ENCODE measurements at regions not wholly inside any gene's neighbourhood (a gene's known extent, or its start where the extent isn't known, plus 50 kb on each side); places are given as distances from the start of the nearest gene placed in this dataset.
"Not testable (repeated sequence)": the region's sequence is repeated elsewhere in the genome, so short reads cannot be mapped to it uniquely, and the experiment has no call there.

- DNase-seq (ENCODE audit: low read depth in 4 of 6, low spot score in 6 of 6): no peak
- H3K27ac ChIP-seq (ENCODE audit: low read depth, low read length): no peak overlapping the region
Measured at GRCh38 chr18:73124175-73124574, 256.4 kb upstream of the NETO1 start.

GRCh38 chr18:73121207-73121606 lies 253.4 kb upstream of the NETO1 start:
- Histone ChIP-seq H3K27ac (ENCODE audit: low read depth, low read length) (no peak overlapping the region), H3K9me3 (ENCODE audit: control insufficient read depth, insufficient read depth, low read length) (no peaks in the 10 kb centered on the region), H3K4me3 (ENCODE audit: low read depth, low read length) (no peak overlapping the region), H3K4me1 (ENCODE audit: control insufficient read depth, insufficient read depth, low read length) (no peaks in the 10 kb centered on the region), H3K27me3 (ENCODE audit: control insufficient read depth, insufficient read depth, low read length) (no peaks in the 10 kb centered on the region), H3K36me3 (ENCODE audit: control insufficient read depth, insufficient read depth, low read length) (no peaks in the 10 kb centered on the region)
- no peak for DNase-seq (ENCODE audit: low read depth in 4 of 6, low spot score in 6 of 6)
- WGBS (ENCODE audit: insufficient coverage): no CpG with 5 or more reads among the region's 1 CpG

More at GRCh38 chr18:73124175-73124574, 256.4 kb upstream of the NETO1 start:
- Histone ChIP-seq H3K27me3 (ENCODE audit: control insufficient read depth, insufficient read depth, low read length) (no peaks in the 10 kb centered on the region), H3K9me3 (ENCODE audit: control insufficient read depth, insufficient read depth, low read length) (no peaks in the 10 kb centered on the region), H3K4me3 (ENCODE audit: low read depth, low read length) (no peak overlapping the region), H3K36me3 (ENCODE audit: control insufficient read depth, insufficient read depth, low read length) (no peaks in the 10 kb centered on the region), H3K4me1 (ENCODE audit: control insufficient read depth, insufficient read depth, low read length) (no peaks in the 10 kb centered on the region)
- WGBS (ENCODE audit: insufficient coverage): no CpG with 5 or more reads among the region's 2 CpGs

- H3K36me3 ChIP-seq (ENCODE audit: control insufficient read depth, insufficient read depth, low read length): no peaks in the 10 kb centered on the region
- H3K4me3 ChIP-seq (ENCODE audit: low read depth, low read length): no peak overlapping the region
- H3K4me1 ChIP-seq (ENCODE audit: control insufficient read depth, insufficient read depth, low read length): no peaks in the 10 kb centered on the region
- H3K27ac ChIP-seq (ENCODE audit: low read depth, low read length): no peak overlapping the region
- no peaks in the 10 kb centered on the region for H3K9me3 ChIP-seq (ENCODE audit: control insufficient read depth, insufficient read depth, low read length)
- no peak for DNase-seq (ENCODE audit: low read depth in 4 of 6, low spot score in 6 of 6)
- no peaks in the 10 kb centered on the region for H3K27me3 ChIP-seq (ENCODE audit: control insufficient read depth, insufficient read depth, low read length)
- WGBS (ENCODE audit: insufficient coverage): 94% methylated on average over 3 of the region's 8 CpGs
Measured at GRCh38 chr18:73120626-73121025, 252.8 kb upstream of the NETO1 start.

GRCh38 chr18:73119574-73119973 lies 251.8 kb upstream of the NETO1 start:
- H3K27ac ChIP-seq (ENCODE audit: low read depth, low read length): no peak overlapping the region
- H3K4me1 ChIP-seq (ENCODE audit: control insufficient read depth, insufficient read depth, low read length): no peaks in the 10 kb centered on the region
- H3K27me3 ChIP-seq (ENCODE audit: control insufficient read depth, insufficient read depth, low read length): no peaks in the 10 kb centered on the region
- no peaks in the 10 kb centered on the region for H3K9me3 ChIP-seq (ENCODE audit: control insufficient read depth, insufficient read depth, low read length)
- no peaks in the 10 kb centered on the region for H3K36me3 ChIP-seq (ENCODE audit: control insufficient read depth, insufficient read depth, low read length)
- WGBS (ENCODE audit: insufficient coverage): 55% methylated on average over 2 of the region's 2 CpGs
- DNase-seq (ENCODE audit: low read depth in 4 of 6, low spot score in 6 of 6): no peak
- no peak overlapping the region for H3K4me3 ChIP-seq (ENCODE audit: low read depth, low read length)

- no CpG with 5 or more reads among the region's 3 CpGs for WGBS (ENCODE audit: insufficient coverage)
- Histone ChIP-seq H3K9me3 (ENCODE audit: control insufficient read depth, insufficient read depth, low read length) (no peaks in the 10 kb centered on the region), H3K27ac (ENCODE audit: low read depth, low read length) (no peak overlapping the region), H3K36me3 (ENCODE audit: control insufficient read depth, insufficient read depth, low read length) (no peaks in the 10 kb centered on the region), H3K27me3 (ENCODE audit: control insufficient read depth, insufficient read depth, low read length) (no peaks in the 10 kb centered on the region), H3K4me1 (ENCODE audit: control insufficient read depth, insufficient read depth, low read length) (no peaks in the 10 kb centered on the region), H3K4me3 (ENCODE audit: low read depth, low read length) (no peak overlapping the region)
- no peak for DNase-seq (ENCODE audit: low read depth in 4 of 6, low spot score in 6 of 6)
Measured at GRCh38 chr18:73118121-73118816, 250.5 kb upstream of the NETO1 start.

- Histone ChIP-seq H3K9me3 (ENCODE audit: control insufficient read depth, insufficient read depth, low read length) (no peaks in the 10 kb centered on the region), H3K4me1 (ENCODE audit: control insufficient read depth, insufficient read depth, low read length) (no peaks in the 10 kb centered on the region), H3K27me3 (ENCODE audit: control insufficient read depth, insufficient read depth, low read length) (no peaks in the 10 kb centered on the region), H3K4me3 (ENCODE audit: low read depth, low read length) (no peak overlapping the region), H3K27ac (ENCODE audit: low read depth, low read length) (no peak overlapping the region), H3K36me3 (ENCODE audit: control insufficient read depth, insufficient read depth, low read length) (no peaks in the 10 kb centered on the region)
- no peak for DNase-seq (ENCODE audit: low read depth in 4 of 6, low spot score in 6 of 6)
- WGBS (ENCODE audit: insufficient coverage): no CpG with 5 or more reads among the region's 3 CpGs
Measured at GRCh38 chr18:73110307-73110706, 242.5 kb upstream of the NETO1 start.

- DNase-seq (ENCODE audit: low read depth in 4 of 6, low spot score in 6 of 6): no peak
- H3K36me3 ChIP-seq (ENCODE audit: control insufficient read depth, insufficient read depth, low read length): no peaks in the 10 kb centered on the region
- 63% methylated on average over 3 of the region's 4 CpGs for WGBS (ENCODE audit: insufficient coverage)
- H3K27ac ChIP-seq (ENCODE audit: low read depth, low read length): no peak overlapping the region
- H3K4me1 ChIP-seq (ENCODE audit: control insufficient read depth, insufficient read depth, low read length): no peaks in the 10 kb centered on the region
- H3K9me3 ChIP-seq (ENCODE audit: control insufficient read depth, insufficient read depth, low read length): no peaks in the 10 kb centered on the region
- H3K27me3 ChIP-seq (ENCODE audit: control insufficient read depth, insufficient read depth, low read length): no peaks in the 10 kb centered on the region
- no peak overlapping the region for H3K4me3 ChIP-seq (ENCODE audit: low read depth, low read length)
Measured at GRCh38 chr18:73101977-73102376, 234.2 kb upstream of the NETO1 start.

- not testable (repeated sequence) for H3K27me3 ChIP-seq (ENCODE audit: control insufficient read depth, insufficient read depth, low read length); DNase-seq (ENCODE audit: low read depth in 4 of 6, low spot score in 6 of 6); H3K4me1 ChIP-seq (ENCODE audit: control insufficient read depth, insufficient read depth, low read length); H3K4me3 ChIP-seq (ENCODE audit: low read depth, low read length); H3K9me3 ChIP-seq (ENCODE audit: control insufficient read depth, insufficient read depth, low read length); H3K27ac ChIP-seq (ENCODE audit: low read depth, low read length); H3K36me3 ChIP-seq (ENCODE audit: control insufficient read depth, insufficient read depth, low read length)
- WGBS (ENCODE audit: insufficient coverage): 89% methylated on average over 4 of the region's 6 CpGs
Measured at GRCh38 chr18:73101491-73101890, 233.7 kb upstream of the NETO1 start.

- WGBS (ENCODE audit: insufficient coverage): 36% methylated on average over 1 of the region's 2 CpGs
- H3K27ac ChIP-seq (ENCODE audit: low read depth, low read length): no peak overlapping the region
- no peak overlapping the region for H3K4me3 ChIP-seq (ENCODE audit: low read depth, low read length)
- H3K27me3 ChIP-seq (ENCODE audit: control insufficient read depth, insufficient read depth, low read length): no peaks in the 10 kb centered on the region
- H3K9me3 ChIP-seq (ENCODE audit: control insufficient read depth, insufficient read depth, low read length): no peaks in the 10 kb centered on the region
- DNase-seq (ENCODE audit: low read depth in 4 of 6, low spot score in 6 of 6): no peak
- H3K4me1 ChIP-seq (ENCODE audit: control insufficient read depth, insufficient read depth, low read length): no peaks in the 10 kb centered on the region
- H3K36me3 ChIP-seq (ENCODE audit: control insufficient read depth, insufficient read depth, low read length): no peaks in the 10 kb centered on the region
Measured at GRCh38 chr18:73099759-73100158, 232.0 kb upstream of the NETO1 start.

- DNase-seq (ENCODE audit: low read depth in 4 of 6, low spot score in 6 of 6): no peak
- Histone ChIP-seq H3K9me3 (ENCODE audit: control insufficient read depth, insufficient read depth, low read length) (no peaks in the 10 kb centered on the region), H3K4me1 (ENCODE audit: control insufficient read depth, insufficient read depth, low read length) (no peaks in the 10 kb centered on the region), H3K4me3 (ENCODE audit: low read depth, low read length) (no peak overlapping the region), H3K27me3 (ENCODE audit: control insufficient read depth, insufficient read depth, low read length) (no peaks in the 10 kb centered on the region), H3K27ac (ENCODE audit: low read depth, low read length) (no peak overlapping the region), H3K36me3 (ENCODE audit: control insufficient read depth, insufficient read depth, low read length) (no peaks in the 10 kb centered on the region)
- no CpG with 5 or more reads among the region's 1 CpG for WGBS (ENCODE audit: insufficient coverage)
Measured at GRCh38 chr18:73093687-73094250, 226.0 kb upstream of the NETO1 start.
